ES-I3 (cell line): ENCODE measurements at regions not wholly inside any gene's neighbourhood (a gene's known extent, or its start where the extent isn't known, plus 50 kb on each side); places are given as distances from the start of the nearest gene placed in this dataset.

Experiments used
- H3K36me3 ChIP-seq: 2 replicates; pipeline ENCODE4 v1.6.1; 2013; ENCODE audit warnings: mild to moderate bottlenecking, low read length, control low read depth, moderate library complexity; ENCODE audit not compliant: insufficient read depth
- H3K4me1 ChIP-seq: 2 replicates; pipeline ENCODE4 v1.6.1; 2013; ENCODE audit warnings: mild to moderate bottlenecking, control low read depth, low read length; ENCODE audit not compliant: insufficient read depth
- H3K9ac ChIP-seq: 2 replicates; pipeline ENCODE4 v1.6.1; 2013; ENCODE audit warnings: low read depth, mild to moderate bottlenecking, low read length, moderate library complexity
- H3K9me3 ChIP-seq: 2 replicates; pipeline ENCODE4 v1.6.1; 2013; ENCODE audit warnings: mild to moderate bottlenecking, low read length, moderate library complexity; ENCODE audit not compliant: control insufficient read depth, insufficient read depth

DNA sequence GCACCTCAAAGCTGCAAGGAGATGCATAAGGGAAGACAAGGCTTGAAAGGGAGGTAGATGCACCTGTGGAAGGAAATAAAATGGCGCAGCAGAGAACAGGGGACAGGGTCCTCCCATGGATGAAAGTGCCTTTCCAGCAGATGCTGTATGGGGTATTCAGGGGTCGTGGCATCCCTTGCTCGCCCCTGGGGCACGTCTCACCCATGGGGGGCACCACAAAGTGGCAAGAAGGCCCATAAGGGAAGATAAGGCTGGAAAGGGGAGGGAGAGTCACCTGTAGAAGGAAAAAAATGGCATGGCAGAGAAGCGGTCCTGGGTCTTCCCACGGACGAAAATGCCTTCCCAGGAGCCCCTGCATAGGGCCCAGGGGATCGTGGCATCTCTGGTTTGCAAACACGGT is 265.1 kb downstream of the ALG10 start:
- Histone ChIP-seq H3K36me3 (no peaks in the 10 kb centered on the region), H3K9ac (no peak overlapping the region), H3K4me1 (no peaks in the 10 kb centered on the region), H3K9me3 (peaks cover 10% of the 10 kb centered on the region; the same call in 1 of the 2 replicates)

- Histone ChIP-seq H3K4me1 (no peaks in the 10 kb centered on the region), H3K9me3 (peaks cover 6% of the 10 kb centered on the region), H3K36me3 (no peaks in the 10 kb centered on the region), H3K9ac (no peak overlapping the region)
Measured at GRCh38 chr12:34287986-34288962, 266.0 kb downstream of the ALG10 start.

- Histone ChIP-seq H3K9me3 (peaks cover 4% of the 10 kb centered on the region), H3K36me3 (no peaks in the 10 kb centered on the region), H3K9ac (no peak overlapping the region), H3K4me1 (no peaks in the 10 kb centered on the region)
Measured at GRCh38 chr12:34288963-34289345, 266.7 kb downstream of the ALG10 start.

- no peaks in the 10 kb centered on the region for H3K36me3 ChIP-seq
- no peaks in the 10 kb centered on the region for H3K4me1 ChIP-seq
- H3K9me3 ChIP-seq: no peaks in the 10 kb centered on the region; the same call in none of the 2 replicates
- H3K9ac ChIP-seq: no peak overlapping the region
Measured at GRCh38 chr12:34289431-34290380, 267.4 kb downstream of the ALG10 start.

- no peak overlapping the region for H3K9ac ChIP-seq
- H3K9me3 ChIP-seq: no peaks in the 10 kb centered on the region; the same call in none of the 2 replicates
- no peaks in the 10 kb centered on the region for H3K36me3 ChIP-seq
- H3K4me1 ChIP-seq: no peaks in the 10 kb centered on the region
Measured at GRCh38 chr12:34290381-34290995, 268.2 kb downstream of the ALG10 start.

DNA sequence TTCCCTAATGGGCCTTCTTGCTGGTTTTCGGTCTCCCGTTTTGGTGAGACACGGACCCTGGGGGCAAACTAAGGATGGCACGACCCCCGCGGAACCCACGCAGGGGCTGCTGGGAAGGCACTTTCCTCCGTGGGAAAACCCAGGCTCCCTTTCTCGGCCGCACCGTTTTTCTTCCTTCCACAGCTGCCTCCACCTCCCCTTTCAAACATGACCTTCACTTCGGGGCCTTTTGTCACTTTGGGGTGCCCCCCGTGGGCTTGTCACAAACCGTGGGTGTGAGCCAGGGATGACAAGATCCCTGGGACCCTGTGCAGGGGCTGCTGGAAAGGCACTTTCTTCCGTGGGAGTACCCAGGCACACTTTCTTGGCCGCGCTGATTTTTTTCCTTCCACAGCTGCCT is 268.7 kb downstream of the ALG10 start:
- Histone ChIP-seq H3K9me3 (no peaks in the 10 kb centered on the region; the same call in none of the 2 replicates), H3K36me3 (no peaks in the 10 kb centered on the region), H3K9ac (no peak overlapping the region), H3K4me1 (no peaks in the 10 kb centered on the region)

DNA sequence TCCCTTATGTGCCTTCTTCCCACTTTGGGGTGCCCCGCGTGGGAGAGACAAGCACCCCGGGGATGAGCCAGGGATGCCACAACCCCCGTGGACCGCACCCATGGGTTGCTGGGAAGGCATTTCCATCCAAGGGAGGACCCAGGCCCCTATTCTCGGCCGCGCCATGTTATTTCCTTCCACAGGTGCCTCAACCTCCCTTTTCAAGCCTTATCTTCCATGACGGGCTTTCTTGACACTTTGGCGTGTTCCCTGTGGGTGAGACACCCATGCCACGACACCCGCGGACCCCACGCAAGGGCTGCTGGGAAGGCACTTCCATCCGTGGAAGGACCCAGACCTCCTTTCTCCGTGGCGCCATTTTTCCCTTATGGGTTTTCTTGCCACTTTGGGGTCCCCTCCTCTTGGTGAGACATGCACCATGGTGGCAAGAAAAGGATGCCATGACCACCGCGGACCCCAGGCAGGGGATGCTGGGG is 269.2 kb downstream of the ALG10 start:
- Histone ChIP-seq H3K9me3 (no peaks in the 10 kb centered on the region; the same call in none of the 2 replicates), H3K36me3 (no peaks in the 10 kb centered on the region), H3K4me1 (no peaks in the 10 kb centered on the region), H3K9ac (no peak overlapping the region)

- Histone ChIP-seq H3K4me1 (no peaks in the 10 kb centered on the region), H3K9me3 (no peaks in the 10 kb centered on the region; the same call in none of the 2 replicates)
Measured at GRCh38 chr12:34292736-34293625, 270.7 kb downstream of the ALG10 start.

GRCh38 chr12:34294137-34294536 is 271.8 kb downstream of the ALG10 start:
- H3K9me3 ChIP-seq: no peaks in the 10 kb centered on the region; the same call in none of the 2 replicates
- no peaks in the 10 kb centered on the region for H3K4me1 ChIP-seq
- no peaks in the 10 kb centered on the region for H3K36me3 ChIP-seq
- no peak overlapping the region for H3K9ac ChIP-seq

More at GRCh38 chr12:34292736-34293625, 270.7 kb downstream of the ALG10 start:
- no peaks in the 10 kb centered on the region for H3K36me3 ChIP-seq
- no peak overlapping the region for H3K9ac ChIP-seq

- no peak overlapping the region for H3K9ac ChIP-seq
- no peaks in the 10 kb centered on the region; the same call in none of the 2 replicates for H3K9me3 ChIP-seq
- H3K36me3 ChIP-seq: no peaks in the 10 kb centered on the region
- no peaks in the 10 kb centered on the region for H3K4me1 ChIP-seq
Measured at GRCh38 chr12:34294671-34295365, 272.5 kb downstream of the ALG10 start.

DNA sequence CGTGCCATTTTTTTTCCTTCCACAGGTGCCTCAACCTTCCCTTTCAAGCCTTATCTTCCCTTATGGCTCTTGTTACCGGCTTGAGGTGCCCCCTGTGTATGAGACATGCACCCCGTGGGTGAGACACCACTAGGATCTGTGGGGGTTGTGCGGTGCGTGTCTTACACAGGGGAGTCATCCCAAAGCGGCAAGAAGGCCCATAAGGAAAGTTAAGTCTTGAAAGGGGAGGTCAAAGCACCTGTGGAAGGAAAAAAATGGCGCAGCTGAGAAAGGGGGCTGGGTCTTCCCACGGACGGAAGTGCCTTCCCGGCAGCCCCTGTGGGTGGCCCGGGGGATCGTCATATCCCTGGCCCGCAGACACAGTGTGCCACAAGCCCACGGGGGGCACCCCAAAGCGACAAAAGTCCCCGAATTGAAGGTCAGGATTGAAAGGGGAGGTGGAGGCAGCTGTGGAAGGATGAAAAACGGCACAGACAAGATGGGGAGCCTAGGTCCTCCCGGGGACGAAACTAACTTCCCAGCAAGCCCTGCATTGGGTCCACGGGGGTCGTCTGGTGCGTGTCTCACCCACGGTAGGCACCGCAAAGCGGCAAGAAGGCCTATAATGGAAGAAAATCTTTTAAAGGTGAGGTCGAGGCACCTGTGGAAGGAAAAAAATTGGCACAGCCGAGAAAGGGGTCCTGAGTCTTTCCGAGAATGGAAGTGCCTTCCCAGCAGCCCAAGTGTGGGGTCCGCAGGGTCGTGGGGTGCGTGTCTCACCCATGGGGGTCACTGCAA is 273.3 kb downstream of the ALG10 start:
- Histone ChIP-seq H3K9me3 (no peaks in the 10 kb centered on the region; the same call in none of the 2 replicates), H3K4me1 (no peaks in the 10 kb centered on the region), H3K36me3 (no peaks in the 10 kb centered on the region), H3K9ac (no peak overlapping the region)
